ENCODE measurements at regions not wholly inside any gene's neighbourhood (a gene's known extent, or its start where the extent isn't known, plus 50 kb on each side); places are given as distances from the start of the nearest gene placed in this dataset.

GRCh38 chr13:79631051-79631659, 150.2 kb downstream of the NDFIP2 start:
- no peak overlapping the region for H2AK5ac ChIP-seq (ENCODE audit: low read depth, low read length)
- H3K23ac ChIP-seq (ENCODE audit: low read depth, low read length): no peak overlapping the region
- H2BK120ac ChIP-seq (ENCODE audit: low read depth, low read length): no peak overlapping the region
- H3K4ac ChIP-seq (ENCODE audit: low read depth, low read length): no peak overlapping the region
- H3K79me1 ChIP-seq (ENCODE audit: low read depth in 1 of 2, low read length in 2 of 2): no peaks in the 10 kb centered on the region
- H3K56ac ChIP-seq (ENCODE audit: extremely low read depth, insufficient read depth, low read length): no peak overlapping the region
- H3K14ac ChIP-seq (replicated peaks; ENCODE audit: low read depth, low read length): no peak overlapping the region
- TF ChIP-seq CTCF (conservative IDR thresholded peaks at IDR 0.05; ENCODE audit: low read depth, low read length): 0 out of 2 replicates have a peak, but pooled peaks have one; percentile 12
- TF ChIP-seq BHLHE40 (IDR thresholded peaks at IDR 0.05; ENCODE audit: low read depth, low read length): no peak
- H4K8ac ChIP-seq (ENCODE audit: low read depth in 2 of 2, low read length in 2 of 2): no peak overlapping the region
- H2AFZ ChIP-seq (replicated peaks; ENCODE audit: low read length, poor library complexity): no peak overlapping the region
- H3K4me3 ChIP-seq (ENCODE audit: insufficient read depth, low read depth, low read length): no peak overlapping the region
- H4K20me1 ChIP-seq (ENCODE audit: insufficient read depth, low read length): no peaks in the 10 kb centered on the region
- no peak overlapping the region for H3K4me2 ChIP-seq (ENCODE audit: low read depth, low read length)
- no peaks in the 10 kb centered on the region for H3K36me3 ChIP-seq (ENCODE audit: control insufficient read depth, insufficient read depth, low read length)
- peak; percentile 64 for ATAC-seq (ENCODE audit: low read depth)
- no peak overlapping the region for H3K18ac ChIP-seq (ENCODE audit: low read depth, low read length)
- 38% methylated on average over 1 of the region's 3 CpGs; no CpG with 5 or more reads in 1 of the 2 experiments for WGBS, 2 experiments (ENCODE audit: extremely low coverage in 2 of 2, insufficient read length in 1 of 2)
- ChIA-PET POLR2A (ENCODE audit: unreplicated experiment) (no interaction called here), CTCF (interaction anchor here (0.5 to 0.7 kb wide), 2 partner anchors 282 to 816 kb away, joined by 3 read pairs; no protein-coding TSS in a partner anchor)
- no peaks in the 10 kb centered on the region for H3K27me3 ChIP-seq (ENCODE audit: control insufficient read depth, insufficient read depth, low read length)
- H3K9me3 ChIP-seq (ENCODE audit: control insufficient read depth, insufficient read depth, low read length): no peaks in the 10 kb centered on the region
- no TSS peak for BruUV-seq (replicated peaks)
- peak; percentile 49 for DNase-seq
- dilution Hi-C loops (cut with HindIII; ENCODE audit: low sequenced_read_pairs, unreplicated experiment): no loop called here
- H4K91ac ChIP-seq (ENCODE audit: insufficient read depth, low read depth, low read length): no peak overlapping the region
- no peak overlapping the region for H3K27ac ChIP-seq (ENCODE audit: insufficient read depth, low read length)
- no peak overlapping the region for H2BK15ac ChIP-seq (ENCODE audit: low read depth, low read length)
- in situ Hi-C loops (cut with MboI; ENCODE audit: low sequenced_read_pairs): no loop called here
- H2AK9ac ChIP-seq (replicated peaks; ENCODE audit: low read depth, low read length, poor library complexity): no peak overlapping the region
- H3K9ac ChIP-seq (ENCODE audit: low read depth, low read length): no peak overlapping the region
- no peaks in the 10 kb centered on the region for H3K4me1 ChIP-seq (ENCODE audit: control insufficient read depth, insufficient read depth, low read length)
- no peak overlapping the region for H2BK5ac ChIP-seq (ENCODE audit: low read depth, low read length, poor library complexity, severe bottlenecking)
- no peak overlapping the region for H2BK20ac ChIP-seq (ENCODE audit: low read depth, low read length)
- H4K5ac ChIP-seq (ENCODE audit: low read depth, low read length): no peak overlapping the region
- no peaks in the 10 kb centered on the region for H3K9me1 ChIP-seq (ENCODE audit: insufficient read depth, low read length)
- intact Hi-C loops (cut with micrococcal nuclease): no loop called here

Measured in IMR-90 (cell line).